WERI-Rb-1 (cell line): ENCODE measurements at regions not wholly inside any gene's neighbourhood (a gene's known extent, or its start where the extent isn't known, plus 50 kb on each side); places are given as distances from the start of the nearest gene placed in this dataset.

Source experiments
- DNase-seq: peaks from one replicate; pipeline ENCODE4 v3.0.0-alpha.2; 2020
- H3K27ac ChIP-seq: fragments of 250-450 bp; sonication (Bioruptor Pico); 2 replicates; pipeline ENCODE4 v1.5.1; 2020; ENCODE audit warnings: mild to moderate bottlenecking, moderate library complexity
- H3K27me3 ChIP-seq: fragments of 250-450 bp; sonication (Bioruptor Pico); 2 replicates; pipeline ENCODE4 v1.5.1; 2021; ENCODE audit warnings: mild to moderate bottlenecking, low read depth, moderate library complexity; ENCODE audit not compliant: insufficient read depth, severe bottlenecking
- H3K36me3 ChIP-seq: fragments of 250-450 bp; sonication (Bioruptor Pico); 2 replicates; pipeline ENCODE4 v1.5.1; 2020; ENCODE audit warnings: mild to moderate bottlenecking, moderate library complexity
- H3K4me3 ChIP-seq: 2 replicates; pipeline ENCODE4 v1.5.1; 2011; ENCODE audit warnings: low read depth, mild to moderate bottlenecking, control low read depth, low read length
- H3K9me3 ChIP-seq: fragments of 250-450 bp; sonication (Bioruptor Pico); 2 replicates; pipeline ENCODE4 v1.5.1; 2021; ENCODE audit warnings: mild to moderate bottlenecking, moderate library complexity; ENCODE audit not compliant: severe bottlenecking
- CTCF ChIP-seq: IDR thresholded peaks from 2 replicates; pipeline ENCODE4 v1.5.1; 2011; ENCODE audit warnings: low read depth, mild to moderate bottlenecking, control low read depth, inconsistent platforms, low read length

- no peak overlapping the region for H3K4me3 ChIP-seq
- no peaks in the 10 kb centered on the region for H3K27me3 ChIP-seq
- no peaks in the 10 kb centered on the region for H3K9me3 ChIP-seq
- no peaks in the 10 kb centered on the region for H3K36me3 ChIP-seq
- no peak overlapping the region for H3K27ac ChIP-seq
- no peak for DNase-seq
- TF ChIP-seq CTCF = no peak
Measured at GRCh38 chr16:85206472-85207356, 94.4 kb upstream of the CIBAR2 start.

- TF ChIP-seq CTCF = no peak
- H3K36me3 ChIP-seq = no peaks in the 10 kb centered on the region
- H3K9me3 ChIP-seq = no peaks in the 10 kb centered on the region
- no peak for DNase-seq
- no peak overlapping the region for H3K27ac ChIP-seq
- H3K27me3 ChIP-seq = no peaks in the 10 kb centered on the region
- no peak overlapping the region for H3K4me3 ChIP-seq
Measured at GRCh38 chr16:85207357-85207921, 95.2 kb upstream of the CIBAR2 start.

- no peaks in the 10 kb centered on the region for H3K36me3 ChIP-seq
- H3K27ac ChIP-seq = no peak overlapping the region
- TF ChIP-seq CTCF = no peak
- no peaks in the 10 kb centered on the region for H3K9me3 ChIP-seq
- DNase-seq = no peak
- no peak overlapping the region for H3K4me3 ChIP-seq
- no peaks in the 10 kb centered on the region for H3K27me3 ChIP-seq
Measured at GRCh38 chr16:85208181-85208580, 95.9 kb upstream of the CIBAR2 start.

- H3K36me3 ChIP-seq = no peaks in the 10 kb centered on the region
- no peaks in the 10 kb centered on the region for H3K9me3 ChIP-seq
- no peak overlapping the region for H3K4me3 ChIP-seq
- no peak for TF ChIP-seq CTCF
- no peaks in the 10 kb centered on the region for H3K27me3 ChIP-seq
- no peak for DNase-seq
- H3K27ac ChIP-seq = no peak overlapping the region
Measured at GRCh38 chr16:85208643-85209520, 96.6 kb upstream of the CIBAR2 start.

GRCh38 chr16:85209526-85210121 is 97.4 kb upstream of the CIBAR2 start:
- no peak overlapping the region for H3K27ac ChIP-seq
- no peaks in the 10 kb centered on the region for H3K9me3 ChIP-seq
- no peak for TF ChIP-seq CTCF
- DNase-seq = peak; percentile 31
- no peaks in the 10 kb centered on the region for H3K27me3 ChIP-seq
- H3K36me3 ChIP-seq = no peaks in the 10 kb centered on the region
- H3K4me3 ChIP-seq = no peak overlapping the region
